H1 (cell line): ENCODE measurements at regions not wholly inside any gene's neighbourhood (a gene's known extent, or its start where the extent isn't known, plus 50 kb on each side); places are given as distances from the start of the nearest gene placed in this dataset.

Source experiments
- TCF12 ChIP-seq: IDR thresholded peaks from 2 replicates; pipeline ENCODE4 v1.6.1; 2011; ENCODE audit warnings: low read depth, mild to moderate bottlenecking, low read length
- TF ChIP-seq, protein P1 (sequence below), 3 experiments: IDR thresholded peaks; 1 replicate in 2 of 3; 2 replicates in 1 of 3; pipeline versions ENCODE4 v1.5.1 to v1.6.1; 2011; ENCODE audit warnings: low read length in 3 of 3, mild to moderate bottlenecking in 3 of 3, inconsistent platforms in 2 of 3, low read depth in 1 of 3, moderate library complexity in 1 of 3; ENCODE audit not compliant: insufficient read depth in 1 of 3; ENCODE audit errors: control extremely low read depth in 1 of 3

DNA sequence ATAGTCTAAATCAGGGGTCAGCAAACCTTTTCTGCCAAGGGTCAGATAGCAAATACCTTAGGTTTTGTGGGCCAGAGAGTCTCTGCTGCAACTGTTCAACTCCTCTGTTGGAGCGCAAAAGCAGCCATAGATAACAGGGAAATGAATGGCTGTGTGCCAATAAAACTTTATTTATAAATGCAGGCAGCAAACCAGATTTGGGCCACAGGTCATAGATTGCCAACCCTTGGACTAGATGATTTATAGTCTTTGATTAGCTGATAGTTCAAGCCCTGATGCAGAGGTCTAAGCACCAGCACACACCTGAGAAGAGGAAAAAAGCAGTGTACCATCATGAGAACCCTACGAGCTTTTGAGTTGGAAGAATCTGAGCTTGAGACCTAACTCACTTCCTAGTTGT lies 86.0 kb upstream of the DYNLRB2 start (continued):
- TF ChIP-seq, protein P1, sequence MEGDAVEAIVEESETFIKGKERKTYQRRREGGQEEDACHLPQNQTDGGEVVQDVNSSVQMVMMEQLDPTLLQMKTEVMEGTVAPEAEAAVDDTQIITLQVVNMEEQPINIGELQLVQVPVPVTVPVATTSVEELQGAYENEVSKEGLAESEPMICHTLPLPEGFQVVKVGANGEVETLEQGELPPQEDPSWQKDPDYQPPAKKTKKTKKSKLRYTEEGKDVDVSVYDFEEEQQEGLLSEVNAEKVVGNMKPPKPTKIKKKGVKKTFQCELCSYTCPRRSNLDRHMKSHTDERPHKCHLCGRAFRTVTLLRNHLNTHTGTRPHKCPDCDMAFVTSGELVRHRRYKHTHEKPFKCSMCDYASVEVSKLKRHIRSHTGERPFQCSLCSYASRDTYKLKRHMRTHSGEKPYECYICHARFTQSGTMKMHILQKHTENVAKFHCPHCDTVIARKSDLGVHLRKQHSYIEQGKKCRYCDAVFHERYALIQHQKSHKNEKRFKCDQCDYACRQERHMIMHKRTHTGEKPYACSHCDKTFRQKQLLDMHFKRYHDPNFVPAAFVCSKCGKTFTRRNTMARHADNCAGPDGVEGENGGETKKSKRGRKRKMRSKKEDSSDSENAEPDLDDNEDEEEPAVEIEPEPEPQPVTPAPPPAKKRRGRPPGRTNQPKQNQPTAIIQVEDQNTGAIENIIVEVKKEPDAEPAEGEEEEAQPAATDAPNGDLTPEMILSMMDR (IDR thresholded peaks at IDR 0.05; ENCODE audit: control extremely low read depth in 1 of 3, insufficient read depth in 1 of 3, low read depth in 1 of 3, low read length in 3 of 3), result no peak
- no peak for TF ChIP-seq TCF12
- TF ChIP-seq, all 59 proteins: peak for 0
